Stomach (tissue), 8 donors: ENCODE measurements at regions not wholly inside any gene's neighbourhood (a gene's known extent, or its start where the extent isn't known, plus 50 kb on each side); places are given as distances from the start of the nearest gene placed in this dataset.

Source experiments
- DNase-seq, 2 donors: peaks; one replicate each; pipeline versions ENCODE4 v3.0.0 to v3.0.0-alpha.2; 2013 to 2019
- H3K27ac ChIP-seq, 5 donors: fragments of 200-600 bp in 4 of 5; sonication (generic) in 4 of 5; one replicate each; pipeline ENCODE4 v1.5.1; 2013 to 2019; ENCODE audit warnings: mild to moderate bottlenecking in 1 of 5, moderate library complexity in 1 of 5
- H3K27me3 ChIP-seq, 3 donors: fragments of 200-600 bp; sonication (generic); one replicate each; pipeline ENCODE4 v1.5.1; 2017 to 2019; ENCODE audit warnings: mixed run types in 1 of 3
- H3K36me3 ChIP-seq, 4 donors: fragments of 200-600 bp; sonication (generic); 1 replicate in 3 of 4; 2 replicates in 1 of 4; pipeline ENCODE4 v1.5.1; 2016 to 2019
- H3K4me1 ChIP-seq, 4 donors: fragments of 200-600 bp; sonication (generic); one replicate each; pipeline ENCODE4 v1.5.1; 2016 to 2019
- H3K4me3 ChIP-seq, 4 donors: fragments of 200-600 bp; sonication (generic) in 3 of 4; one replicate each; pipeline ENCODE4 v1.5.1; 2016 to 2019; ENCODE audit warnings: mild to moderate bottlenecking in 1 of 4
- H3K9me3 ChIP-seq, 4 donors: fragments of 200-600 bp; sonication (generic); one replicate each; pipeline ENCODE4 v1.5.1; 2016 to 2019
- CTCF ChIP-seq, 7 experiments: fragments of 450-650 bp in 4 of 7; fragments of 200-600 bp in 3 of 7; sonication (generic) in 3 of 7; IDR thresholded peaks; one replicate each; pipeline ENCODE4 v1.5.1; 2016 to 2019; ENCODE audit warnings: antibody characterized with exemption in 7 of 7, control low read depth in 2 of 7, mild to moderate bottlenecking in 1 of 7
- EP300 ChIP-seq: sonication (generic); formaldehyde crosslinking; IDR thresholded peaks from one replicate; pipeline ENCODE4 v1.6.1; 2017; ENCODE audit warnings: antibody characterized with exemption
- POLR2A ChIP-seq, 4 donors: fragments of 450-650 bp; IDR thresholded peaks; one replicate each; pipeline ENCODE4 v1.6.1; 2016; ENCODE audit warnings: antibody characterized with exemption in 4 of 4, control low read depth in 2 of 4, mild to moderate bottlenecking in 1 of 4, moderate library complexity in 1 of 4
- POLR2AphosphoS5 ChIP-seq, 3 donors: sonication (generic); formaldehyde crosslinking; IDR thresholded peaks; one replicate each; pipeline ENCODE4 v1.6.1; 2016; ENCODE audit warnings: antibody characterized with exemption in 3 of 3
- WGBS, 5 donors: extraction: QIAGEN DNeasy Blood & Tissue Kit in 3 of 5; methylation state at CpG; one replicate each; pipeline versions ENCODE4 v1.1.5 to v1.1.7; 2013 to 2018; 5-methylcytosine and 5-hydroxymethylcytosine counted together
- intact Hi-C: fragments of 100-400 bp; cut with DNase I; formaldehyde crosslinking; loops from one replicate; pipeline ENCODE4 v1.15.1; 2023; ENCODE audit warnings: low total_unique reads
- donor health status: healthy with polysubstance abuse.
- donor health status: Bipolar disorder and iron deficiency.
- donor health status: healthy.

- no peak for TF ChIP-seq EP300
- TF ChIP-seq POLR2A (IDR thresholded peaks at IDR 0.05), result no peak
- no peak for TF ChIP-seq POLR2AphosphoS5 (IDR thresholded peaks at IDR 0.05)
- no peak for TF ChIP-seq CTCF (IDR thresholded peaks at IDR 0.05)
- no peaks in the 10 kb centered on the region for H3K4me1 ChIP-seq
- no peaks in the 10 kb centered on the region for H3K27me3 ChIP-seq
- H3K4me3 ChIP-seq, result no peak overlapping the region
- H3K9me3 ChIP-seq, result peaks cover 0 to 6% (median 0%) of the 10 kb centered on the region in 4 donors
- DNase-seq, result no peak
- 85 to 100% (median 92%) methylated on average over 3 of the region's 3 CpGs for WGBS, 5 donors
- no peaks in the 10 kb centered on the region for H3K36me3 ChIP-seq
- H3K27ac ChIP-seq, result no peak overlapping the region
- intact Hi-C loops, result no loop called here
Measured at GRCh38 chrX:7244405-7244804, 96.5 kb upstream of the PUDP start.

- H3K4me3 ChIP-seq, result no peak overlapping the region
- no peaks in the 10 kb centered on the region for H3K27me3 ChIP-seq
- H3K36me3 ChIP-seq, result no peaks in the 10 kb centered on the region
- no peaks in the 10 kb centered on the region for H3K9me3 ChIP-seq
- H3K4me1 ChIP-seq, result no peaks in the 10 kb centered on the region
- WGBS, 5 donors, result 88 to 100% (median 92%) methylated on average over 1 of the region's 1 CpG
- no peak overlapping the region for H3K27ac ChIP-seq
- intact Hi-C loops, result no loop called here
- TF ChIP-seq EP300, result no peak
- no peak for TF ChIP-seq CTCF (IDR thresholded peaks at IDR 0.05)
- no peak for TF ChIP-seq POLR2AphosphoS5 (IDR thresholded peaks at IDR 0.05)
- no peak for TF ChIP-seq POLR2A (IDR thresholded peaks at IDR 0.05)
- no peak for DNase-seq
Measured at GRCh38 chrX:7242613-7243012, 94.7 kb upstream of the PUDP start.

- H3K27me3 ChIP-seq, result no peaks in the 10 kb centered on the region
- no peak overlapping the region for H3K27ac ChIP-seq
- no peaks in the 10 kb centered on the region for H3K4me1 ChIP-seq
- intact Hi-C loops, result no loop called here
- DNase-seq, result no peak
- H3K9me3 ChIP-seq, result no peaks in the 10 kb centered on the region
- H3K4me3 ChIP-seq, result no peak overlapping the region
- WGBS, 5 donors, result 92 to 100% (median 97%) methylated on average over 2 of the region's 2 CpGs
- no peaks in the 10 kb centered on the region for H3K36me3 ChIP-seq
- TF ChIP-seq POLR2AphosphoS5 (IDR thresholded peaks at IDR 0.05) (no peak), EP300 (no peak), POLR2A (IDR thresholded peaks at IDR 0.05) (no peak), CTCF (IDR thresholded peaks at IDR 0.05) (no peak)
Measured at GRCh38 chrX:7240929-7241328, 93.0 kb upstream of the PUDP start.

- no peak for TF ChIP-seq EP300
- TF ChIP-seq CTCF (IDR thresholded peaks at IDR 0.05), result no peak
- no peak for TF ChIP-seq POLR2AphosphoS5 (IDR thresholded peaks at IDR 0.05)
- TF ChIP-seq POLR2A (IDR thresholded peaks at IDR 0.05), result no peak
- Histone ChIP-seq H3K9me3 (no peaks in the 10 kb centered on the region), H3K27ac (no peak overlapping the region), H3K4me3 (no peak overlapping the region), H3K27me3 (no peaks in the 10 kb centered on the region), H3K4me1 (no peaks in the 10 kb centered on the region), H3K36me3 (no peaks in the 10 kb centered on the region)
- DNase-seq, result no peak
- intact Hi-C loops, result no loop called here
Measured at GRCh38 chrX:7235071-7235470, 87.1 kb upstream of the PUDP start.
